ENCODE measurements at regions not wholly inside any gene's neighbourhood (a gene's known extent, or its start where the extent isn't known, plus 50 kb on each side); places are given as distances from the start of the nearest gene placed in this dataset.

- no peak overlapping the region for H3K27ac ChIP-seq (ENCODE audit: low read depth in 2 of 2, low read length in 1 of 2)
- peaks cover 6 to 13% of the 10 kb centered on the region in 2 donors for H3K9me3 ChIP-seq (ENCODE audit: control insufficient read depth in 2 of 2, insufficient read depth in 1 of 2, low read depth in 1 of 2, low read length in 1 of 2)
- H3K4me3 ChIP-seq (ENCODE audit: low read depth in 1 of 2, low read length in 2 of 2), result no peak overlapping the region
- no peaks in the 10 kb centered on the region for H3K4me1 ChIP-seq (ENCODE audit: control insufficient read depth in 2 of 2, insufficient read depth in 2 of 2, low read length in 1 of 2)
- no peaks in the 10 kb centered on the region for H3K36me3 ChIP-seq (ENCODE audit: control insufficient read depth in 2 of 2, insufficient read depth in 2 of 2, low read length in 1 of 2)
- WGBS, 2 donors, result 77 to 81% methylated on average over 9 of the region's 9 CpGs
- no peaks in the 10 kb centered on the region for H3K27me3 ChIP-seq (ENCODE audit: control insufficient read depth in 1 of 2, insufficient read depth in 2 of 2, low read length in 2 of 2)
These were observed 383.2 kb downstream of the SOCS6 start for GRCh38 chr18:70671889-70672565.

GRCh38 chr18:70666936-70667335 lies 378.1 kb downstream of the SOCS6 start:
- H3K27me3 ChIP-seq (ENCODE audit: control insufficient read depth in 1 of 2, insufficient read depth in 2 of 2, low read length in 2 of 2), result no peaks in the 10 kb centered on the region
- no peaks in the 10 kb centered on the region for H3K36me3 ChIP-seq (ENCODE audit: control insufficient read depth in 2 of 2, insufficient read depth in 2 of 2, low read length in 1 of 2)
- H3K4me1 ChIP-seq (ENCODE audit: control insufficient read depth in 2 of 2, insufficient read depth in 2 of 2, low read length in 1 of 2), result no peaks in the 10 kb centered on the region
- no peak overlapping the region for H3K27ac ChIP-seq (ENCODE audit: low read depth in 2 of 2, low read length in 1 of 2)
- H3K4me3 ChIP-seq (ENCODE audit: low read depth in 1 of 2, low read length in 2 of 2), result no peak overlapping the region
- H3K9me3 ChIP-seq (ENCODE audit: control insufficient read depth in 2 of 2, insufficient read depth in 1 of 2, low read depth in 1 of 2, low read length in 1 of 2), result peaks cover 6 to 13% of the 10 kb centered on the region in 2 donors

- Histone ChIP-seq H3K9me3 (ENCODE audit: control insufficient read depth in 2 of 2, insufficient read depth in 1 of 2, low read depth in 1 of 2, low read length in 1 of 2) (no peaks in the 10 kb centered on the region), H3K4me1 (ENCODE audit: control insufficient read depth in 2 of 2, insufficient read depth in 2 of 2, low read length in 1 of 2) (no peaks in the 10 kb centered on the region), H3K4me3 (ENCODE audit: low read depth in 1 of 2, low read length in 2 of 2) (no peak overlapping the region), H3K27ac (ENCODE audit: low read depth in 2 of 2, low read length in 1 of 2) (no peak overlapping the region), H3K27me3 (ENCODE audit: control insufficient read depth in 1 of 2, insufficient read depth in 2 of 2, low read length in 2 of 2) (no peaks in the 10 kb centered on the region), H3K36me3 (ENCODE audit: control insufficient read depth in 2 of 2, insufficient read depth in 2 of 2, low read length in 1 of 2) (no peaks in the 10 kb centered on the region)
- WGBS, 2 donors, result 71 to 72% methylated on average over 2 of the region's 2 CpGs
These were observed 374.3 kb downstream of the SOCS6 start for GRCh38 chr18:70663141-70663540.

DNA sequence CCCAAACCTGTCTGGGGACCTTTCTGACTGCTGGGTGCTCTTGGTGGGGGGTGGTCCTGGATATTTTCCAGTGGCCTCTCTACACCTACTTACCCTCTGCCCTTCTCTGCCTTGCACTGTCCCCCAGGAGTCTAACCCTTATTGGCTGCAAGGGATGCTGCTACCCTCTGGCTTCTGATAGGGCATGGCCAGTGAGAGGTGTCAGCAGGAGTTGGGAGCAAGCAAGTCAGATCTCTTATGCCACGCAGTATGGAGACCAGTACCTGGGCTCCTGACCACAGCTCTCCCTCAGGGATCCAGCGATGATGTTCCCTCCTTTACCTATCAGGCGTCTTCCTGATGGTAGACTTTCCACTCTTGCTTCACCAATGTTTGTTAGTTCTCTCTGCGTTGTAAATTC lies 373.7 kb downstream of the SOCS6 start:
- no peaks in the 10 kb centered on the region for H3K9me3 ChIP-seq (ENCODE audit: control insufficient read depth in 2 of 2, insufficient read depth in 1 of 2, low read depth in 1 of 2, low read length in 1 of 2)
- H3K4me3 ChIP-seq (ENCODE audit: low read depth in 1 of 2, low read length in 2 of 2), result no peak overlapping the region
- H3K36me3 ChIP-seq (ENCODE audit: control insufficient read depth in 2 of 2, insufficient read depth in 2 of 2, low read length in 1 of 2), result no peaks in the 10 kb centered on the region
- 81 to 89% methylated on average over 4 of the region's 4 CpGs for WGBS, 2 donors
- no peak overlapping the region for H3K27ac ChIP-seq (ENCODE audit: low read depth in 2 of 2, low read length in 1 of 2)
- H3K27me3 ChIP-seq (ENCODE audit: control insufficient read depth in 1 of 2, insufficient read depth in 2 of 2, low read length in 2 of 2), result no peaks in the 10 kb centered on the region
- H3K4me1 ChIP-seq (ENCODE audit: control insufficient read depth in 2 of 2, insufficient read depth in 2 of 2, low read length in 1 of 2), result no peaks in the 10 kb centered on the region

GRCh38 chr18:70659036-70659925 lies 370.4 kb downstream of the SOCS6 start:
- H3K27me3 ChIP-seq (ENCODE audit: control insufficient read depth in 1 of 2, insufficient read depth in 2 of 2, low read length in 2 of 2), result no peaks in the 10 kb centered on the region
- H3K4me3 ChIP-seq (ENCODE audit: low read depth in 1 of 2, low read length in 2 of 2), result no peak overlapping the region
- H3K4me1 ChIP-seq (ENCODE audit: control insufficient read depth in 2 of 2, insufficient read depth in 2 of 2, low read length in 1 of 2), result no peaks in the 10 kb centered on the region
- H3K9me3 ChIP-seq (ENCODE audit: control insufficient read depth in 2 of 2, insufficient read depth in 1 of 2, low read depth in 1 of 2, low read length in 1 of 2), result no peaks in the 10 kb centered on the region
- H3K36me3 ChIP-seq (ENCODE audit: control insufficient read depth in 2 of 2, insufficient read depth in 2 of 2, low read length in 1 of 2), result no peaks in the 10 kb centered on the region
- H3K27ac ChIP-seq (ENCODE audit: low read depth in 2 of 2, low read length in 1 of 2), result no peak overlapping the region
- 36% methylated on average over 13 of the region's 13 CpGs for WGBS, 2 donors

DNA sequence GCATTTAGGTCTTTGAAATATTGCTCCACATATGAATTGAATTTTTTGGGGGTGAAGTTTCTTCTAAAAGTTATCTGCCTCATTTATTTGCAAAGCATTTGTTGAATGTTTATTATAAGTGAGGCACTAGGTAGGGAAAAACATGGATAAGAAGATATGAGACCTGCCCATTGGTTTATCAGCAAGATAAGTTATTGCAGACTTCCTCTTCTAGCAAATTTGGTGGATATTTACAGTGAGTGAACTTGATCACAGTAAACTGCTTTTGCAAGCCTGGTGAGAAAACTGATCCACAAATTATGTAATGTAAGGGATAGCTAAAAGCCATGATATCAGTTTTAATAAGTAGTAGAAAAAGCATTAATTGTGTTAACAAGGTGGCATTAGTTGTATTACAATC lies 364.8 kb downstream of the SOCS6 start:
- Histone ChIP-seq H3K9me3 (ENCODE audit: control insufficient read depth in 2 of 2, insufficient read depth in 1 of 2, low read depth in 1 of 2, low read length in 1 of 2) (peaks cover 0 to 2% of the 10 kb centered on the region in 2 donors), H3K27me3 (ENCODE audit: control insufficient read depth in 1 of 2, insufficient read depth in 2 of 2, low read length in 2 of 2) (no peaks in the 10 kb centered on the region), H3K36me3 (ENCODE audit: control insufficient read depth in 2 of 2, insufficient read depth in 2 of 2, low read length in 1 of 2) (no peaks in the 10 kb centered on the region), H3K4me1 (ENCODE audit: control insufficient read depth in 2 of 2, insufficient read depth in 2 of 2, low read length in 1 of 2) (no peaks in the 10 kb centered on the region), H3K27ac (ENCODE audit: low read depth in 2 of 2, low read length in 1 of 2) (no peak overlapping the region), H3K4me3 (ENCODE audit: low read depth in 1 of 2, low read length in 2 of 2) (no peak overlapping the region)

DNA sequence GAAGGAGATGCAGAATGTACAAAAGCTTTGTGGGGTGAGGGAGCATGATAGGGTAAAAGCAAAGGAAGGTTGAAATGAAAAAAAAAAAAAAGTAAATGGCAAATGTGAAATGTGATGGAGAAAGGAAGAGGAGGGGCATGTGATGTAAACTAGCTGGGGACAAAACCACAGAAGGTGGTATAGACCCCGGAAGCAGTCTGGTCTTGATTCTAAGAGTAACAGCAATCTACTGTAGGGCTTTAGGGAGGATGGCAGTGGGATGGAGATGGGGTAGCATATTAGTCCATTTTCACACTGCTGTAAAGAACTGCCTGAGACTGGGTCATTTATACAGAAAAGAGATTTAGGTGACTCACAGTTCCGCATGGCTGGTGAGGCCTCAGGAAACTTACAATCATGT lies 362.0 kb downstream of the SOCS6 start:
- peaks cover 0 to 2% of the 10 kb centered on the region in 2 donors for H3K9me3 ChIP-seq (ENCODE audit: control insufficient read depth in 2 of 2, insufficient read depth in 1 of 2, low read depth in 1 of 2, low read length in 1 of 2)
- 81 to 85% methylated on average over 2 of the region's 2 CpGs for WGBS, 2 donors
- H3K36me3 ChIP-seq (ENCODE audit: control insufficient read depth in 2 of 2, insufficient read depth in 2 of 2, low read length in 1 of 2), result no peaks in the 10 kb centered on the region
- no peak overlapping the region for H3K4me3 ChIP-seq (ENCODE audit: low read depth in 1 of 2, low read length in 2 of 2)
- H3K27me3 ChIP-seq (ENCODE audit: control insufficient read depth in 1 of 2, insufficient read depth in 2 of 2, low read length in 2 of 2), result no peaks in the 10 kb centered on the region
- H3K27ac ChIP-seq (ENCODE audit: low read depth in 2 of 2, low read length in 1 of 2), result no peak overlapping the region
- H3K4me1 ChIP-seq (ENCODE audit: control insufficient read depth in 2 of 2, insufficient read depth in 2 of 2, low read length in 1 of 2), result no peaks in the 10 kb centered on the region

GRCh38 chr18:70649683-70650082 lies 360.8 kb downstream of the SOCS6 start:
- peaks cover 0 to 2% of the 10 kb centered on the region in 2 donors for H3K9me3 ChIP-seq (ENCODE audit: control insufficient read depth in 2 of 2, insufficient read depth in 1 of 2, low read depth in 1 of 2, low read length in 1 of 2)
- 88 to 91% methylated on average over 7 of the region's 7 CpGs for WGBS, 2 donors
- H3K36me3 ChIP-seq (ENCODE audit: control insufficient read depth in 2 of 2, insufficient read depth in 2 of 2, low read length in 1 of 2), result no peaks in the 10 kb centered on the region
- H3K4me1 ChIP-seq (ENCODE audit: control insufficient read depth in 2 of 2, insufficient read depth in 2 of 2, low read length in 1 of 2), result no peaks in the 10 kb centered on the region
- no peaks in the 10 kb centered on the region for H3K27me3 ChIP-seq (ENCODE audit: control insufficient read depth in 1 of 2, insufficient read depth in 2 of 2, low read length in 2 of 2)
- no peak overlapping the region for H3K4me3 ChIP-seq (ENCODE audit: low read depth in 1 of 2, low read length in 2 of 2)
- no peak overlapping the region for H3K27ac ChIP-seq (ENCODE audit: low read depth in 2 of 2, low read length in 1 of 2)

DNA sequence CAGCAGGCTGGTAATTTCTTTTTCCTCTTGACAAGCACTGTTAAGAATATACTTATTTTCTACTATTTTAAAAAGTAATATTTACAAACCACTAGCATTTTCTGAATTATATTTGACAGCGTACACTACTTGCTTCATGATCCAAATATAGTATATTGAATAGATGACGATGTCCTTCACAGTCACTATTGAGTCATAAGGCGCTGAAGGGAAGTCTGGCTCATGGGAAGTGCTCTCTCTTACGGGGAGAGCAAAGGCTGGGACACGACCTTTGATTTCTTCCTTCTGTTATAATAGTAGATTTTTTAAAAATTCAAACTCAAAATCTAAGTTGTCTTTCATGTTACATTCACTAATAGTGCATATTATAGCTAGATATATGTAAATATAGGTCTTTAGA lies 357.1 kb downstream of the SOCS6 start:
- Histone ChIP-seq H3K9me3 (ENCODE audit: control insufficient read depth in 2 of 2, insufficient read depth in 1 of 2, low read depth in 1 of 2, low read length in 1 of 2) (peaks cover 0 to 2% of the 10 kb centered on the region in 2 donors), H3K27ac (ENCODE audit: low read depth in 2 of 2, low read length in 1 of 2) (no peak overlapping the region), H3K4me3 (ENCODE audit: low read depth in 1 of 2, low read length in 2 of 2) (no peak overlapping the region), H3K36me3 (ENCODE audit: control insufficient read depth in 2 of 2, insufficient read depth in 2 of 2, low read length in 1 of 2) (no peaks in the 10 kb centered on the region), H3K4me1 (ENCODE audit: control insufficient read depth in 2 of 2, insufficient read depth in 2 of 2, low read length in 1 of 2) (no peaks in the 10 kb centered on the region), H3K27me3 (ENCODE audit: control insufficient read depth in 1 of 2, insufficient read depth in 2 of 2, low read length in 2 of 2) (no peaks in the 10 kb centered on the region)
- WGBS, 2 donors, result 67 to 72% methylated on average over 5 of the region's 5 CpGs

DNA sequence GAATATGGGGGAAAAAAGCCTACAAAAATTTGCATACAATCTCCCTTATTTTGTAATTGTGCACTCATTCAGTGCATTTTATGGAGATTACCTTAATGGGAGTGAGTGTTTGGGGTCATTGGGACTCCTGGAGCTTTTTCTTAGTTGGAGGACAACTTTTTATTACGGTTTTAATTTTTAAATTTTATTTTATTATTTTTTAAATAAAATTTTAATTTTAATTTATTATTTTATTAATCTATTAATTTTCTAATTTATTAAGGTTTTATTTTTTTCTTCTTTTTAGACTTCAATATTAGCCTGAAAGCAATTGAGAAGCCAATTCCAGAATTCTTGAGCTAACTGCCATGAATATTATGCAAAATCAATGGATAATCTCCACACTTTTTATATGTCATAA lies 355.0 kb downstream of the SOCS6 start:
- Histone ChIP-seq H3K9me3 (ENCODE audit: control insufficient read depth in 2 of 2, insufficient read depth in 1 of 2, low read depth in 1 of 2, low read length in 1 of 2) (no peaks in the 10 kb centered on the region), H3K27ac (ENCODE audit: low read depth in 2 of 2, low read length in 1 of 2) (no peak overlapping the region), H3K4me3 (ENCODE audit: low read depth in 1 of 2, low read length in 2 of 2) (no peak overlapping the region), H3K36me3 (ENCODE audit: control insufficient read depth in 2 of 2, insufficient read depth in 2 of 2, low read length in 1 of 2) (no peaks in the 10 kb centered on the region), H3K27me3 (ENCODE audit: control insufficient read depth in 1 of 2, insufficient read depth in 2 of 2, low read length in 2 of 2) (no peaks in the 10 kb centered on the region), H3K4me1 (ENCODE audit: control insufficient read depth in 2 of 2, insufficient read depth in 2 of 2, low read length in 1 of 2) (no peaks in the 10 kb centered on the region)
- WGBS, 2 donors, result 48 to 78% methylated on average over 1 of the region's 1 CpG
